Mucosa of descending colon (tissue), 3 donors: ENCODE measurements at regions not wholly inside any gene's neighbourhood (a gene's known extent, or its start where the extent isn't known, plus 50 kb on each side); places are given as distances from the start of the nearest gene placed in this dataset. TPM values are rescaled to one million over a fixed set of nuclear protein-coding genes. Genes with fewer than 3 reads are reported as not detected.

Experiments
- ATAC-seq: fragments of 200-7000 bp; cut with Tn5 transposase; one replicate; pipeline ENCODE4 v1.9.1; 2020; ENCODE audit warnings: mild to moderate bottlenecking, moderate library complexity
- DNase-seq, 3 donors: peaks; one replicate each; pipeline ENCODE4 v3.0.0-alpha.2; 2020
- H3K36me3 ChIP-seq: fragments of 200-600 bp; one replicate; pipeline ENCODE4 v1.8.0; 2021; ENCODE audit warnings: low read depth, mild to moderate bottlenecking
- H3K4me1 ChIP-seq: fragments of 200-600 bp; one replicate; pipeline ENCODE4 v1.8.0; 2021; ENCODE audit warnings: low read depth, mild to moderate bottlenecking
- H3K4me3 ChIP-seq: fragments of 200-600 bp; one replicate; pipeline ENCODE4 v1.8.0; 2021; ENCODE audit warnings: mild to moderate bottlenecking
- H3K9me3 ChIP-seq: fragments of 200-600 bp; one replicate; pipeline ENCODE4 v1.8.0; 2021; ENCODE audit warnings: mild to moderate bottlenecking
- intact Hi-C, 2 donors: fragments of 100-400 bp; cut with DNase I in 1 of 2; cut with micrococcal nuclease in 1 of 2; formaldehyde crosslinking; loops; one replicate each; pipeline versions ENCODE4 v1.11.0 to v1.11.1; 2022; cut with DNase I, micrococcal nuclease
- microRNA-seq: library from miRNA; unstranded; fragments of <30 nt; microRNA quantifications from one replicate; pipeline ENCODE4, GENCODE V29; 2019
- TF ChIP-seq, protein P1 (sequence below): fragments of 200-600 bp; IDR thresholded peaks from one replicate; pipeline ENCODE4 v1.8.0; 2022; ENCODE audit warnings: antibody characterized with exemption, mild to moderate bottlenecking
- donor health status: DM: no; HTN: no; CAD: no; lungs with moderate emphysema.
- donor health status: DM: no; HTN: no; CAD: no.
- donor health status: DM: no; HTN: yes; CAD: no.

DNA sequence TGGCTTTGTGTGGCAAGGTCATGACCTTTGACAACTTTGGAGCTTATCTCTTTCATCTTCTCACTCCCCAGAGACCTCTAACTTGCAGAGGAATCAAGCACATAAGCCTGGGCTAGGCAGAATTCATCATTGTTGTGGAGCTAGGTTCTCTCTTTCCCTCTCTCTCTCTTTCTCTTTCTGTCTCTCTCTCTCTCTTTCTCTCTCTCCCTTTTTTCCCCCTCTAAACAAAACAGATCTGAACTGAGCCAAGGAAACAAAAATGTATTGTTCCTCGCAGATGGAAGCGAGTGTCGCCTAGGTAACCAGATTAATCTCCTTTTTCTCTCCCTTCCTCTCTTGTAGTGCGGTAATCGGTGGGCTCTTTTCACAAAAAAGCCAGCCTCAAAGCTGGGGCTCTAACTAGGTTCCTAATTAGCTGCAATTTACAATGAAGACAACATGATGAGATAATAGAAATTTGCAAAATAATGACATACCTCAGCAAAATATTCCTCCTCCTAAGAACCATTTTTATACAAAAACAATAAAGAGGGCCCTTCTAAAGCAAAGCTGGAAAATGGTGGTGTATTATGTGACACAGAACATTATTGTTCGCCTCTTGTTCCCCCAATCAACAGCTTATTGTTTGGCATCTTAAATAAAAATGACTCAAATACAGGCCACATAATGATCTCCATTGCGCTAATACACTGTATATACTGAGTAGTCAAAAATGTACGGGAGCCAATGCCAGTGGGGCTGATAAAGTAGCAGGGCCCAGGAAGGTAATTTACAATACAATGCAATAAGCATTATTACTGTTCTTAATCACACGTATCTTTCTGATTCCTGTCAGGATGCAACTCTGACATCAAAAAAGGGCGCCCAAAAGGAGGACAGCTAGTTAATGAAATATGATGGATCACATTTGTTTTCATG, 65.7 kb upstream of the SOX5 start:
- Histone ChIP-seq H3K9me3 (no peaks in the 10 kb centered on the region), H3K4me1 (no peaks in the 10 kb centered on the region), H3K36me3 (no peaks in the 10 kb centered on the region), H3K4me3 (no peak overlapping the region)
- intact Hi-C loops = no loop called here
- ATAC-seq = no peak
- DNase-seq = no peak
- TF ChIP-seq, protein P1, sequence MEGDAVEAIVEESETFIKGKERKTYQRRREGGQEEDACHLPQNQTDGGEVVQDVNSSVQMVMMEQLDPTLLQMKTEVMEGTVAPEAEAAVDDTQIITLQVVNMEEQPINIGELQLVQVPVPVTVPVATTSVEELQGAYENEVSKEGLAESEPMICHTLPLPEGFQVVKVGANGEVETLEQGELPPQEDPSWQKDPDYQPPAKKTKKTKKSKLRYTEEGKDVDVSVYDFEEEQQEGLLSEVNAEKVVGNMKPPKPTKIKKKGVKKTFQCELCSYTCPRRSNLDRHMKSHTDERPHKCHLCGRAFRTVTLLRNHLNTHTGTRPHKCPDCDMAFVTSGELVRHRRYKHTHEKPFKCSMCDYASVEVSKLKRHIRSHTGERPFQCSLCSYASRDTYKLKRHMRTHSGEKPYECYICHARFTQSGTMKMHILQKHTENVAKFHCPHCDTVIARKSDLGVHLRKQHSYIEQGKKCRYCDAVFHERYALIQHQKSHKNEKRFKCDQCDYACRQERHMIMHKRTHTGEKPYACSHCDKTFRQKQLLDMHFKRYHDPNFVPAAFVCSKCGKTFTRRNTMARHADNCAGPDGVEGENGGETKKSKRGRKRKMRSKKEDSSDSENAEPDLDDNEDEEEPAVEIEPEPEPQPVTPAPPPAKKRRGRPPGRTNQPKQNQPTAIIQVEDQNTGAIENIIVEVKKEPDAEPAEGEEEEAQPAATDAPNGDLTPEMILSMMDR = no peak

DNA sequence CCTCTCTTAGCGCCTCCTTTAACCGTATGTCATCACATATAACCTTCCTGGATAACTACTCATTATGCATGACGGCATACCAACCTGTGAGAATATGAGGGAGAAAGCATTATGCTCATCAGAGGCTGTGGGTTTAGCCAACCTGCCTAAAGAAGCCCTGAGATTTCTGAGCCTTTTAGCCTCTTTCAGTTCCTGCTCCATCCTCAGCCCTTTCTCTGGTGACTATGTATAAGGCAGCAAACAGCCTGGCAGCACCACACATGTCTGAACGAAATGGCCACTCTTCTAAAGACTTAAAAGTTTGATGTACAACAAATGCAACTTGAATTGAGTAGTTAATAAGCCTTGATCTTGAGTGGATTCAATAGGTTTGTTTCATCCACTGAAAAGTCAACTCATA, 64.8 kb upstream of the SOX5 start:
- no peak for DNase-seq
- no peak overlapping the region for H3K4me3 ChIP-seq
- intact Hi-C loops = no loop called here
- no peaks in the 10 kb centered on the region for H3K9me3 ChIP-seq
- H3K36me3 ChIP-seq = no peaks in the 10 kb centered on the region
- TF ChIP-seq, protein P1 = no peak
- ATAC-seq = no peak
- no peaks in the 10 kb centered on the region for H3K4me1 ChIP-seq

- ATAC-seq (no peak), DNase-seq (peak in 1 of 3 donors; percentile 3)
- no peak overlapping the region for H3K4me3 ChIP-seq
- H3K9me3 ChIP-seq = no peaks in the 10 kb centered on the region
- TF ChIP-seq, protein P1 = no peak
- intact Hi-C loops = no loop called here
- H3K36me3 ChIP-seq = no peaks in the 10 kb centered on the region
- no peaks in the 10 kb centered on the region for H3K4me1 ChIP-seq
Observed at GRCh38 chr12:24012528-24012927, 63.1 kb upstream of the SOX5 start.

DNA sequence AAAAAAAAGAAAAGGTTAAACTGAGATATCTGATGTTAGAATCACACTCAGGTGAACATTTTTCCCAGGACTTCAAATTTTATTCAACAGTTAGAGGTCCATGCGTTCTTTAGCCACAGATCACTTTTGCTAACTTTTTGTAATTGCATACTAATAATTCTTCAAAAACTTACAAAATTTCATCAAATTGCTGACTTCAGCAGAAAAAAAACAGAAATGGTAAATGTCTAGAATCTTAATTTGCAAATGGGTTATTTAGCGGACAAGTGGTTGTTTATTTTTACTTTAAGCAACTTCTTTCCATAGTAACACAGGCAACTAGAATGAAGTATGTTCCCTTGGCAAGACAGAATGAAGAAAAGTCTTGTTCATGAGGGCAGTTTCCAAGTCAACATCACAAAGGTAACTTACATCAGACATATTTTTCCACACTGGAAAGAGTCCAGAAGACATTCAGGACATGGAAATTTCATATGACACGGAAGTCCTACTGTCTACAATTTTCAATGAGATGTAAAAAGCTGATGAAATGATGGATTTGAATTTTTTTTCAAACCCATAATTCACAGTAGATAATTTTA, 62.5 kb upstream of the SOX5 start:
- no peak overlapping the region for H3K4me3 ChIP-seq
- DNase-seq (no peak), ATAC-seq (no peak)
- no peaks in the 10 kb centered on the region for H3K4me1 ChIP-seq
- TF ChIP-seq, protein P1 = no peak
- H3K36me3 ChIP-seq = no peaks in the 10 kb centered on the region
- H3K9me3 ChIP-seq = no peaks in the 10 kb centered on the region
- intact Hi-C loops = no loop called here

- no peak for DNase-seq
- intact Hi-C loops = no loop called here
- H3K36me3 ChIP-seq = no peaks in the 10 kb centered on the region
- TF ChIP-seq, protein P1 = no peak
- no peaks in the 10 kb centered on the region for H3K9me3 ChIP-seq
- no peak overlapping the region for H3K4me3 ChIP-seq
- no peaks in the 10 kb centered on the region for H3K4me1 ChIP-seq
- ATAC-seq = no peak
Observed at GRCh38 chr12:24008166-24008565, 58.7 kb upstream of the SOX5 start.

Small RNA genes lying in the stretch of these regions (microRNA-seq; reads per million reads assigned to microRNA genes)
- not detected for gene MIR920
